Chondrocyte (in vitro differentiated cells): ENCODE measurements at regions not wholly inside any gene's neighbourhood (a gene's known extent, or its start where the extent isn't known, plus 50 kb on each side); places are given as distances from the start of the nearest gene placed in this dataset.

Experiments used
- DNase-seq: peaks from one replicate; pipeline ENCODE4 v3.0.0; 2021; ENCODE audit warnings: mixed read lengths, low spot score
- H3K27ac Mint-ChIP-seq: one replicate; pipeline ENCODE4 v1.8.0; 2021; ENCODE audit warnings: mild to moderate bottlenecking, moderate library complexity, mixed read lengths; ENCODE audit not compliant: unreplicated experiment
- H3K27me3 Mint-ChIP-seq: 2 replicates; pipeline ENCODE4 v1.8.0; 2021; ENCODE audit warnings: low read depth, mixed read lengths
- H3K36me3 Mint-ChIP-seq: 2 replicates; pipeline ENCODE4 v1.8.0; 2021; ENCODE audit warnings: low read depth, mixed read lengths
- H3K4me1 Mint-ChIP-seq: 2 replicates; pipeline ENCODE4 v1.8.0; 2021; ENCODE audit warnings: low read depth, mild to moderate bottlenecking, mixed read lengths
- H3K4me3 Mint-ChIP-seq: one replicate; pipeline ENCODE4 v1.8.0; 2021; ENCODE audit warnings: mild to moderate bottlenecking, moderate library complexity, mixed read lengths; ENCODE audit not compliant: unreplicated experiment
- H3K9me3 Mint-ChIP-seq: 2 replicates; pipeline ENCODE4 v1.8.0; 2021; ENCODE audit warnings: low read depth, mixed read lengths
- TF ChIP-seq, protein P1 (sequence below): fragments of 200-600 bp; sonication (generic); IDR thresholded peaks from 2 replicates; pipeline ENCODE4 v1.5.0; 2021; ENCODE audit warnings: antibody characterized with exemption, mild to moderate bottlenecking, moderate library complexity

DNA sequence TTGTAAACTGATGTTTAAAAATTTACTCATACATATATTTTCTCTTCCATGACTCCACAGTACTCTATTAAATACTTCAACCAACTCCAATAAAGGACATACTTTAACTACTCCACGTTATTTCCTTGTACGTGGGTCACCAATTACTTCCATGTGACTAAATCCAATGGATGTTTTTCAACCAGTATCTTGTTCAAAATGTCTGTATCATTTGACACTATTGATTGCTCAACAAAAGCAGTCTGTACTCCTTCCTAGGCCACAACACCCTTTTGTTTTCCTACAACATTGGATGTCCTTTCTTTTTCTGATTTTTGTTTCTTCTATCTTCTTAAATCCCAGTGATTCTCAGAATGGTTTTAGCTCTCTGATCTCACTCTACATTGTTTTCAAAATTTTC lies 943.7 kb downstream of the EFNA5 start:
- peaks cover 9% of the 10 kb centered on the region for H3K9me3 Mint-ChIP-seq
- no peaks in the 10 kb centered on the region for H3K27me3 Mint-ChIP-seq
- no peaks in the 10 kb centered on the region for H3K4me1 Mint-ChIP-seq
- DNase-seq: no peak
- no peak overlapping the region for H3K4me3 Mint-ChIP-seq
- no peak overlapping the region for H3K27ac Mint-ChIP-seq
- peaks cover 3% of the 10 kb centered on the region for H3K36me3 Mint-ChIP-seq
- TF ChIP-seq, protein P1, sequence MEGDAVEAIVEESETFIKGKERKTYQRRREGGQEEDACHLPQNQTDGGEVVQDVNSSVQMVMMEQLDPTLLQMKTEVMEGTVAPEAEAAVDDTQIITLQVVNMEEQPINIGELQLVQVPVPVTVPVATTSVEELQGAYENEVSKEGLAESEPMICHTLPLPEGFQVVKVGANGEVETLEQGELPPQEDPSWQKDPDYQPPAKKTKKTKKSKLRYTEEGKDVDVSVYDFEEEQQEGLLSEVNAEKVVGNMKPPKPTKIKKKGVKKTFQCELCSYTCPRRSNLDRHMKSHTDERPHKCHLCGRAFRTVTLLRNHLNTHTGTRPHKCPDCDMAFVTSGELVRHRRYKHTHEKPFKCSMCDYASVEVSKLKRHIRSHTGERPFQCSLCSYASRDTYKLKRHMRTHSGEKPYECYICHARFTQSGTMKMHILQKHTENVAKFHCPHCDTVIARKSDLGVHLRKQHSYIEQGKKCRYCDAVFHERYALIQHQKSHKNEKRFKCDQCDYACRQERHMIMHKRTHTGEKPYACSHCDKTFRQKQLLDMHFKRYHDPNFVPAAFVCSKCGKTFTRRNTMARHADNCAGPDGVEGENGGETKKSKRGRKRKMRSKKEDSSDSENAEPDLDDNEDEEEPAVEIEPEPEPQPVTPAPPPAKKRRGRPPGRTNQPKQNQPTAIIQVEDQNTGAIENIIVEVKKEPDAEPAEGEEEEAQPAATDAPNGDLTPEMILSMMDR: no peak

GRCh38 chr5:106720367-106720766 lies 950.4 kb downstream of the EFNA5 start:
- Mint-ChIP-seq H3K27me3 (no peaks in the 10 kb centered on the region), H3K9me3 (peaks cover 10% of the 10 kb centered on the region), H3K4me3 (no peak overlapping the region), H3K27ac (no peak overlapping the region), H3K36me3 (peaks cover 4% of the 10 kb centered on the region), H3K4me1 (peaks cover 9% of the 10 kb centered on the region)
- no peak for DNase-seq
- TF ChIP-seq, protein P1: no peak

- Mint-ChIP-seq H3K36me3 (no peaks in the 10 kb centered on the region), H3K4me1 (peaks cover 7% of the 10 kb centered on the region), H3K27me3 (no peaks in the 10 kb centered on the region), H3K9me3 (no peaks in the 10 kb centered on the region), H3K27ac (peak overlapping the region; percentile 1), H3K4me3 (no peak overlapping the region)
- DNase-seq: no peak
- TF ChIP-seq, protein P1: no peak
Observed at GRCh38 chr5:106699796-106700195, 970.9 kb downstream of the EFNA5 start.

- Mint-ChIP-seq H3K4me1 (peaks cover 7% of the 10 kb centered on the region), H3K27me3 (no peaks in the 10 kb centered on the region), H3K9me3 (no peaks in the 10 kb centered on the region), H3K36me3 (no peaks in the 10 kb centered on the region), H3K4me3 (no peak overlapping the region), H3K27ac (no peak overlapping the region)
- no peak for DNase-seq
- TF ChIP-seq, protein P1: no peak
Observed at GRCh38 chr5:106699198-106699597, 971.5 kb downstream of the EFNA5 start.

- H3K36me3 Mint-ChIP-seq: no peaks in the 10 kb centered on the region
- H3K4me1 Mint-ChIP-seq: peaks cover 7% of the 10 kb centered on the region
- TF ChIP-seq, protein P1: no peak
- H3K4me3 Mint-ChIP-seq: no peak overlapping the region
- H3K27me3 Mint-ChIP-seq: no peaks in the 10 kb centered on the region
- no peak overlapping the region for H3K27ac Mint-ChIP-seq
- no peaks in the 10 kb centered on the region for H3K9me3 Mint-ChIP-seq
- no peak for DNase-seq
Observed at GRCh38 chr5:106698169-106698568, 972.6 kb downstream of the EFNA5 start.
